ENCODE measurements at regions not wholly inside any gene's neighbourhood (a gene's known extent, or its start where the extent isn't known, plus 50 kb on each side); places are given as distances from the start of the nearest gene placed in this dataset.

DNA sequence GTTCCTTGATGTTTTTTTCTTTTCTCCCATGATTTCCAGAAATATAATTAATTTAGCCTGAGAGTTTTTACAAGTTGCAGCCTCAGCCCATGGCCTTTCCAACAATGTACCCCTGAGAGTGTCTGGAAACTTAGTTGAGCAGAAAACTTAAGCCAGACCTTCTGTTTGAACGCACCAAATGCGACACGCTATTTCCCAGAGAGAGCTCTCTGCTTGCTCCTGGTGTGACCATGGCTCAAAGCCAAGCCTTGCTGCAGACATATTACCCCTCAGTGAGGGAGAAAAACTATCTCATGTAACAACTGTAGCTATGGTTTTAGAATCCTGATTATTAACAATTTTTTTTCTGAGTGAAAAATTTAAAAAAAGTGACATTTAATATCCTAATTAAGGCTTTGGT lies 1204.5 kb upstream of the SLC10A2 start:
- Histone ChIP-seq H3K4me1 (no peaks in the 10 kb centered on the region), H3K4me3 (no peak overlapping the region), H3K27me3 (no peaks in the 10 kb centered on the region), H3K9me3 (no peaks in the 10 kb centered on the region), H3K27ac (no peak overlapping the region), H3K36me3 (no peaks in the 10 kb centered on the region)
- TF ChIP-seq, protein P1, sequence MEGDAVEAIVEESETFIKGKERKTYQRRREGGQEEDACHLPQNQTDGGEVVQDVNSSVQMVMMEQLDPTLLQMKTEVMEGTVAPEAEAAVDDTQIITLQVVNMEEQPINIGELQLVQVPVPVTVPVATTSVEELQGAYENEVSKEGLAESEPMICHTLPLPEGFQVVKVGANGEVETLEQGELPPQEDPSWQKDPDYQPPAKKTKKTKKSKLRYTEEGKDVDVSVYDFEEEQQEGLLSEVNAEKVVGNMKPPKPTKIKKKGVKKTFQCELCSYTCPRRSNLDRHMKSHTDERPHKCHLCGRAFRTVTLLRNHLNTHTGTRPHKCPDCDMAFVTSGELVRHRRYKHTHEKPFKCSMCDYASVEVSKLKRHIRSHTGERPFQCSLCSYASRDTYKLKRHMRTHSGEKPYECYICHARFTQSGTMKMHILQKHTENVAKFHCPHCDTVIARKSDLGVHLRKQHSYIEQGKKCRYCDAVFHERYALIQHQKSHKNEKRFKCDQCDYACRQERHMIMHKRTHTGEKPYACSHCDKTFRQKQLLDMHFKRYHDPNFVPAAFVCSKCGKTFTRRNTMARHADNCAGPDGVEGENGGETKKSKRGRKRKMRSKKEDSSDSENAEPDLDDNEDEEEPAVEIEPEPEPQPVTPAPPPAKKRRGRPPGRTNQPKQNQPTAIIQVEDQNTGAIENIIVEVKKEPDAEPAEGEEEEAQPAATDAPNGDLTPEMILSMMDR (IDR thresholded peaks at IDR 0.05) = no peak
- ATAC-seq = no peak
- 33 to 68% methylated on average over 3 of the region's 3 CpGs for whole genome bisulfite sequencing, 2 donors (ENCODE audit: low coverage in 1 of 2)

DNA sequence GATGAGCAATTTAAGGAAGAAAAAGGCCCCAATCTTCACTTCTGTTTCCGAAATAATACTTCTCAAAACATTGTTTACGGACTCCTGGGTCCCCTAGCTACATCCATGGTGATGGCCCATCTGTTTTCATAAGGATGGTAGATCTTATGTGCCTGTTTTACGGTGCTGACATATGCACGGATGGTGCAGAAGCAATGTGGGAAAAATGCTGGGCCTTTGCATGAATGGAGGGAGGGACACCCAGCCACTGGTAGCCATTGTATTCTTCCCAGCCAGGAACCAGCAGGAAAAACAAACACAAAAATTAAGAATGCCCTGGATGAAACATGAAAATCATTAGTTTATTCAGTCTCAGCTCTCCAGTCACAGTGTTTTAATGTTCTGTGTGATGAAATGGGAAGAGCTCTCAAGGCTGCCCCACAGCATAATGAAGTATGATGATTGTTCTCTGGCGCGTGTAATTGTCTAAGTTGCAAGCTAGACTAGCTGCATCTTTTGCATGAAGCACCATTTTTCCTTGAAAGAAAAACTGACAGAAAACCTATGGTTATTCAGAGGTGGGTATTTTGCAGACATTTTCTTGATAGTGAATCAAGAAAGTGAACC lies 1201.1 kb upstream of the SLC10A2 start:
- H3K27ac ChIP-seq = no peak overlapping the region
- H3K27me3 ChIP-seq = no peaks in the 10 kb centered on the region
- TF ChIP-seq POLR2AphosphoS5 (IDR thresholded peaks at IDR 0.05) (no peak), EP300 (IDR thresholded peaks at IDR 0.05) (no peak), POLR2A (IDR thresholded peaks at IDR 0.05) (no peak)
- TF ChIP-seq, protein P1 (IDR thresholded peaks at IDR 0.05) = no peak
- 86 to 90% methylated on average over 5 to 6 of the region's 6 CpGs for WGBS, 2 donors (ENCODE audit: low coverage in 1 of 2)
- no peaks in the 10 kb centered on the region for H3K36me3 ChIP-seq
- H3K4me3 ChIP-seq = no peak overlapping the region
- ATAC-seq = no peak
- H3K4me1 ChIP-seq = no peaks in the 10 kb centered on the region
- H3K9me3 ChIP-seq = no peaks in the 10 kb centered on the region

DNA sequence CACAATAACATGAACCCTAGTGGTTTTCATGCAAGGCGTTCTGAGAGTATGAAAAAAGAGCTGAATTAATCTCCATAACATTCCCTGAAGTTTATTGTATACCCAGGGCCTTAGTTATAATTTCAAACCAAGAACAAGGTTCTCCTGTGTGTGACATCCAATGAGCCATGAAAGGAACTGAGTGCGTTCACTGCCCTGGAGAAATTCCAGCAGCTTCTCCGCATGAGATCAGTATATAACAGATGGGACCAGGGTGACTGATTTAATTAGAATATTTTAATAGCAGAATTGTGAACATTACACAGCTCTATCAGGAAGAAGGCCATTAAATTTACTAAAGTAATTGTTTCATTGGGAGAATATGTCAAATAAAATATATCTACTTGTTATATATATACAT lies 1190.5 kb upstream of the SLC10A2 start:
- Histone ChIP-seq H3K4me3 (no peak overlapping the region), H3K27me3 (no peaks in the 10 kb centered on the region), H3K27ac (no peak overlapping the region), H3K36me3 (no peaks in the 10 kb centered on the region), H3K9me3 (no peaks in the 10 kb centered on the region), H3K4me1 (no peaks in the 10 kb centered on the region)
- no peak for ATAC-seq
- WGBS, 2 donors (ENCODE audit: low coverage in 1 of 2) = 76 to 83% methylated on average over 1 to 3 of the region's 3 CpGs
- TF ChIP-seq EP300 (IDR thresholded peaks at IDR 0.05) (no peak), POLR2AphosphoS5 (IDR thresholded peaks at IDR 0.05) (no peak), POLR2A (IDR thresholded peaks at IDR 0.05) (no peak)
- TF ChIP-seq, protein P1 (IDR thresholded peaks at IDR 0.05) = no peak

DNA sequence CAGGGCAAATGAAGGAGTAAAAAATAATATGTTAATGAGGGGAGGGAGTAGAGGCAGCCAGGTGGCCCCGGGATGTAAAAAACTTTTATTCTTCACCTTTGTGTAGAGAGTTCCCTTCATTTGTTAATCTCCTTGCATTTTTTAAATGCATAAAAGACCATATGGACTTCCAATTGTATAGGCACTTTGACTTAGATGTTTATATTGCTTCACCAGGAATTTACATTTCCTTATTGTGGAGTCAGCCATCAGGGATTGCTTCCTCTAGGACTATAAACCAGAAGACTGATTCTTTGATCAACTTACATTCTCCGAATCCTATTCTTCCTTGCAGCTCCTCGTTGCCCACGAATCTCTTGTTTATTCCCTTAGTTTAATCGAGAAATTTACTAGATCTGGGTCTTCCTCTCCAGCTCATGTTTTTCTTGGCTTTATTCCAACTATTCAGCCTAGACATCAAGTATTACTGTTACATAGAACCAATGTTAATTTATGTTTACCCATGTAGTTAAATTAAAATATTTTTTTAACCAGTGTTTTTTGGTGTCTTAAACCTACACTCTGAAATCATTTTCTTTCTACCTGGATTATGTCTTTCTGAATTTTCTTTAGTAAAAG lies 1187.0 kb upstream of the SLC10A2 start:
- H3K27ac ChIP-seq = no peak overlapping the region
- 13 to 31% methylated on average over 5 of the region's 5 CpGs for WGBS, 2 donors (ENCODE audit: low coverage in 1 of 2)
- H3K27me3 ChIP-seq = no peaks in the 10 kb centered on the region
- no peaks in the 10 kb centered on the region for H3K36me3 ChIP-seq
- no peak for ATAC-seq
- H3K4me3 ChIP-seq = no peak overlapping the region
- H3K9me3 ChIP-seq = no peaks in the 10 kb centered on the region
- TF ChIP-seq POLR2A (IDR thresholded peaks at IDR 0.05) (no peak), EP300 (IDR thresholded peaks at IDR 0.05) (no peak), POLR2AphosphoS5 (IDR thresholded peaks at IDR 0.05) (no peak)
- TF ChIP-seq, protein P1 (IDR thresholded peaks at IDR 0.05) = no peak
- no peaks in the 10 kb centered on the region for H3K4me1 ChIP-seq

DNA sequence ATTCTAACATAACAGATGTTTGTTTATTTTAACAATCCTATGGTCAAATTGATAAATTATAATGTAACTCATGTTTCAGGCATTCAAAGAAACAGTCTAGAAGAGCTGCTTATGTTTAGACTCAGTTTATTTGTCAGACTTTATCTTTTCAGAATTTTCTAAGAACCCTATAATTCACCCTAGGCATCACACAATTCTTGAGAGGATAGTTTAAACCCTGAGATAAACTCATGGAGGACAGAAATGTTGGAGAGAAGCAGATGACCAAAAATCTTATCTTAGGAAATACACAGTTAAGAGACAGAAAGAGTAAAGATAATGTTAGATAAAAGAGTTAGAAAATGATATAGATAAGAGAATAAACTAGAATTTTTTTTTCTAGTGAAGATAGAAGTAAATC lies 1185.7 kb upstream of the SLC10A2 start:
- no peaks in the 10 kb centered on the region for H3K27me3 ChIP-seq
- no peaks in the 10 kb centered on the region for H3K4me1 ChIP-seq
- no peaks in the 10 kb centered on the region for H3K36me3 ChIP-seq
- no peak for ATAC-seq
- no peak overlapping the region for H3K27ac ChIP-seq
- no peak overlapping the region for H3K4me3 ChIP-seq
- TF ChIP-seq POLR2AphosphoS5 (IDR thresholded peaks at IDR 0.05) = no peak
- TF ChIP-seq EP300 (IDR thresholded peaks at IDR 0.05) = no peak
- TF ChIP-seq POLR2A (IDR thresholded peaks at IDR 0.05) = no peak
- TF ChIP-seq, protein P1 (IDR thresholded peaks at IDR 0.05) = no peak
- H3K9me3 ChIP-seq = no peaks in the 10 kb centered on the region

All from gastroesophageal sphincter (tissue), 4 donors.